HEK293 (cell line): ENCODE measurements at regions not wholly inside any gene's neighbourhood (a gene's known extent, or its start where the extent isn't known, plus 50 kb on each side); places are given as distances from the start of the nearest gene placed in this dataset.
"Not testable (repeated sequence)": the region's sequence is repeated elsewhere in the genome, so short reads cannot be mapped to it uniquely, and the experiment has no call there.

Experiments used
- CTCF ChIA-PET: fragments of 350-600 bp; formaldehyde crosslinking; extraction: SDS; loops from one replicate; lab custom pipeline; 2021; ENCODE audit warnings: antibody characterized with exemption; lab: Yijun Ruan, JAX
- POLR2A ChIA-PET: fragments of 300-600 bp; formaldehyde crosslinking; extraction: SDS; loops from one replicate; lab custom pipeline; 2020; ENCODE audit warnings: antibody characterized with exemption, inconsistent platforms; lab: Yijun Ruan, JAX
- H3K27ac ChIP-seq: fragments of 200-500 bp; sonication (Bioruptor generic); 2 replicates; pipeline ENCODE4 v1.5.1; 2014; ENCODE audit warnings: low read depth, low read length, control low read depth, inconsistent platforms; ENCODE audit errors: extremely low read depth
- H3K36me3 ChIP-seq, 2 experiments: fragments of 200-500 bp in 1 of 2; sonication (Bioruptor generic) in 1 of 2; 1 replicate in 1 of 2; 2 replicates in 1 of 2; pipeline ENCODE4 v1.5.1; 2014 to 2017; ENCODE audit warnings: inconsistent platforms in 2 of 2, low read length in 2 of 2; ENCODE audit not compliant: control insufficient read depth in 2 of 2, insufficient read depth in 1 of 2
- H3K4me1 ChIP-seq: fragments of 200-500 bp; sonication (Bioruptor generic); 2 replicates; pipeline ENCODE4 v1.5.1; 2014; ENCODE audit warnings: mild to moderate bottlenecking, low read length, inconsistent platforms; ENCODE audit not compliant: control insufficient read depth, insufficient read depth
- H3K4me3 ChIP-seq: 2 replicates; pipeline ENCODE4 v1.5.1; 2011; ENCODE audit warnings: low read depth, mild to moderate bottlenecking, control low read depth, low read length, moderate library complexity
- H3K9me3 ChIP-seq: fragments of 200-500 bp; sonication (Bioruptor generic); 2 replicates; pipeline ENCODE4 v1.5.1; 2014; ENCODE audit warnings: low read depth, low read length, inconsistent platforms; ENCODE audit not compliant: control insufficient read depth, insufficient read depth
- HOXD13 ChIP-seq: sonication (generic); formaldehyde crosslinking; IDR thresholded peaks from 2 replicates; pipeline ENCODE4 v1.8.0; 2022; ENCODE audit warnings: missing genetic modification reagents, borderline replicate concordance
- KLF10 ChIP-seq: fragments of 450-650 bp; IDR thresholded peaks from 2 replicates; pipeline ENCODE4 v1.5.1; 2018; ENCODE audit warnings: missing biosample characterization, mild to moderate bottlenecking, missing genetic modification characterization
- KLF9 ChIP-seq: fragments of 450-650 bp; formaldehyde crosslinking; IDR thresholded peaks from 2 replicates; pipeline ENCODE4 v1.5.1; 2016; ENCODE audit warnings: missing biosample characterization, missing genetic modification characterization, low read depth
- PRDM2 ChIP-seq: fragments of 450-650 bp; formaldehyde crosslinking; IDR thresholded peaks from 2 replicates; pipeline ENCODE4 v1.5.1; 2016; ENCODE audit warnings: missing biosample characterization, missing genetic modification characterization, borderline replicate concordance
- SP7 ChIP-seq: fragments of 450-650 bp; formaldehyde crosslinking; IDR thresholded peaks from 2 replicates; pipeline ENCODE4 v1.5.1; 2016; ENCODE audit warnings: missing biosample characterization, missing genetic modification characterization
- TSHZ1 ChIP-seq: fragments of 450-650 bp; formaldehyde crosslinking; IDR thresholded peaks from 2 replicates; pipeline ENCODE4 v1.5.1; 2016; ENCODE audit warnings: missing biosample characterization, missing genetic modification characterization, borderline replicate concordance
- ZBTB26 ChIP-seq: fragments of 450-650 bp; formaldehyde crosslinking; optimal IDR thresholded peaks from 2 replicates; pipeline ENCODE3; 2016; ENCODE audit warnings: missing biosample characterization, mild to moderate bottlenecking, missing genetic modification characterization
- ZNF23 ChIP-seq: fragments of 450-650 bp; formaldehyde crosslinking; IDR thresholded peaks from 2 replicates; pipeline ENCODE4 v1.5.1; 2016; ENCODE audit warnings: missing biosample characterization, missing genetic modification characterization, borderline replicate concordance
- ZNF266 ChIP-seq: fragments of 450-650 bp; formaldehyde crosslinking; IDR thresholded peaks from 2 replicates; pipeline ENCODE4 v1.5.1; 2016; ENCODE audit warnings: missing biosample characterization, missing genetic modification characterization, low read depth
- ZNF311 ChIP-seq: fragments of 450-650 bp; formaldehyde crosslinking; IDR thresholded peaks from 2 replicates; pipeline ENCODE4 v1.5.1; 2017; ENCODE audit warnings: missing biosample characterization, missing genetic modification characterization, borderline replicate concordance
- ZNF391 ChIP-seq: fragments of 450-650 bp; formaldehyde crosslinking; IDR thresholded peaks from 2 replicates; pipeline ENCODE4 v1.5.1; 2016; ENCODE audit warnings: low read depth, missing biosample characterization, missing genetic modification characterization, borderline replicate concordance
- ZNF416 ChIP-seq: fragments of 450-650 bp; formaldehyde crosslinking; IDR thresholded peaks from 2 replicates; pipeline ENCODE4 v1.5.1; 2016; ENCODE audit warnings: missing biosample characterization, missing genetic modification characterization
- ZNF530 ChIP-seq: fragments of 450-650 bp; formaldehyde crosslinking; IDR thresholded peaks from 2 replicates; pipeline ENCODE4 v1.5.1; 2016; ENCODE audit warnings: low read depth, missing biosample characterization, missing genetic modification characterization
- ZNF580 ChIP-seq: fragments of 450-650 bp; formaldehyde crosslinking; IDR thresholded peaks from 2 replicates; pipeline ENCODE4 v1.5.1; 2016; ENCODE audit warnings: missing biosample characterization, missing genetic modification characterization
- ZNF585B ChIP-seq: fragments of 450-650 bp; formaldehyde crosslinking; IDR thresholded peaks from 2 replicates; pipeline ENCODE4 v1.5.1; 2016; ENCODE audit warnings: missing biosample characterization, missing genetic modification characterization
- ZNF623 ChIP-seq: fragments of 450-650 bp; formaldehyde crosslinking; IDR thresholded peaks from 2 replicates; pipeline ENCODE4 v1.5.1; 2016; ENCODE audit warnings: missing biosample characterization, missing genetic modification characterization
- ZNF626 ChIP-seq: fragments of 450-650 bp; sonication (Bioruptor Pico); formaldehyde crosslinking; IDR thresholded peaks from 2 replicates; pipeline ENCODE4 v1.5.1; 2018; ENCODE audit warnings: missing biosample characterization, missing genetic modification characterization, inconsistent platforms
- ZNF639 ChIP-seq: fragments of 450-650 bp; formaldehyde crosslinking; IDR thresholded peaks from 2 replicates; pipeline ENCODE4 v1.5.1; 2016; ENCODE audit warnings: missing biosample characterization, missing genetic modification characterization
- ZSCAN23 ChIP-seq: fragments of 450-650 bp; formaldehyde crosslinking; IDR thresholded peaks from 2 replicates; pipeline ENCODE4 v1.5.1; 2016; ENCODE audit warnings: missing biosample characterization, missing genetic modification characterization

GRCh38 chr11:44367452-44367851, 57.5 kb upstream of the ALX4 start:
- Histone ChIP-seq H3K27ac (no peak overlapping the region), H3K36me3 (no peaks in the 10 kb centered on the region), H3K9me3 (no peaks in the 10 kb centered on the region)
- CTCF ChIA-PET: no interaction called here
- TF ChIP-seq KLF10 (tag by site-specific recombination) (no peak), ZNF23 (tag by site-specific recombination) (no peak), ZNF266 (tag by site-specific recombination) (no peak), SP7 (tag by site-specific recombination) (no peak), ZNF530 (tag by site-specific recombination) (no peak), ZNF585B (tag by site-specific recombination) (no peak), ZSCAN23 (tag by site-specific recombination) (no peak), PRDM2 (no peak), ZNF391 (no peak), HOXD13 (no peak), KLF9 (no peak), ZBTB26 (tag by site-specific recombination) (no peak), ZNF580 (no peak), ZNF626 (tag by site-specific recombination) (no peak), ZNF311 (tag by site-specific recombination) (no peak)
- TF ChIP-seq, all 188 proteins: peak for 0
- no peaks in the 10 kb centered on the region for H3K4me1 ChIP-seq
- no peak overlapping the region for H3K4me3 ChIP-seq
- POLR2A ChIA-PET: no interaction called here

- Histone ChIP-seq H3K4me3 (no peak overlapping the region), H3K36me3 (no peaks in the 10 kb centered on the region), H3K9me3 (no peaks in the 10 kb centered on the region), H3K27ac (no peak overlapping the region), H3K4me1 (no peaks in the 10 kb centered on the region)
- ChIA-PET POLR2A (no interaction called here), CTCF (no interaction called here)
- no peak for TF ChIP-seq ZNF639
- no peak for TF ChIP-seq ZNF416 (tag by site-specific recombination)
- no peak for TF ChIP-seq TSHZ1
- TF ChIP-seq ZNF623 (tag by site-specific recombination): peak; percentile 85
Measured at GRCh38 chr11:44368886-44369285, 58.9 kb upstream of the ALX4 start.

GRCh38 chr11:44371042-44371441, 61.1 kb upstream of the ALX4 start:
- H3K36me3 ChIP-seq, H3K4me3 ChIP-seq, POLR2A ChIA-PET, H3K9me3 ChIP-seq, H3K4me1 ChIP-seq, H3K27ac ChIP-seq: not testable (repeated sequence)
- CTCF ChIA-PET: interaction anchor here (0.6 kb wide), 1 partner anchor 98 kb away, joined by 3 read pairs; no protein-coding TSS in a partner anchor
